ENCODE measurements at regions not wholly inside any gene's neighbourhood (a gene's known extent, or its start where the extent isn't known, plus 50 kb on each side); places are given as distances from the start of the nearest gene placed in this dataset.

DNA sequence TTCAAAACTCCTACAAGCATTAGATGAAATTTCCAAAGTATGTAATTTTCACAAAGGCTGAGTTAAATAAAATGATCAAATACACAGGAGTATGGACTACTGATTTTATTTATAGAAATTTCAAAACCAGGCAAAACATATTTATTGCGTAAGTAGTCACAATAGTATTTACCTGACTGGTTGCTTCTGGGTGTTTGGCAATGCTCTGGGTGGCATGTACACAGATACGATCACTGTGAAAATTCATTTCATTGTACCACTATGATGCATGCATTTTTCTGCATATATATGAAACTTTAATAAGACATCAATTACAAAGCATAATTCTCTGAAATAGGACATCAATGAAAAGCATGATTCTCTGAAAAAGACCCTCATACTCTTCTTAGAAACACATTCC lies 384.2 kb downstream of the TLL1 start:
- TF ChIP-seq, protein P1, sequence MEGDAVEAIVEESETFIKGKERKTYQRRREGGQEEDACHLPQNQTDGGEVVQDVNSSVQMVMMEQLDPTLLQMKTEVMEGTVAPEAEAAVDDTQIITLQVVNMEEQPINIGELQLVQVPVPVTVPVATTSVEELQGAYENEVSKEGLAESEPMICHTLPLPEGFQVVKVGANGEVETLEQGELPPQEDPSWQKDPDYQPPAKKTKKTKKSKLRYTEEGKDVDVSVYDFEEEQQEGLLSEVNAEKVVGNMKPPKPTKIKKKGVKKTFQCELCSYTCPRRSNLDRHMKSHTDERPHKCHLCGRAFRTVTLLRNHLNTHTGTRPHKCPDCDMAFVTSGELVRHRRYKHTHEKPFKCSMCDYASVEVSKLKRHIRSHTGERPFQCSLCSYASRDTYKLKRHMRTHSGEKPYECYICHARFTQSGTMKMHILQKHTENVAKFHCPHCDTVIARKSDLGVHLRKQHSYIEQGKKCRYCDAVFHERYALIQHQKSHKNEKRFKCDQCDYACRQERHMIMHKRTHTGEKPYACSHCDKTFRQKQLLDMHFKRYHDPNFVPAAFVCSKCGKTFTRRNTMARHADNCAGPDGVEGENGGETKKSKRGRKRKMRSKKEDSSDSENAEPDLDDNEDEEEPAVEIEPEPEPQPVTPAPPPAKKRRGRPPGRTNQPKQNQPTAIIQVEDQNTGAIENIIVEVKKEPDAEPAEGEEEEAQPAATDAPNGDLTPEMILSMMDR (IDR thresholded peaks at IDR 0.05), result no peak
- TF ChIP-seq EZH2phosphoT487 (IDR thresholded peaks at IDR 0.05), result no peak
